ENCODE measurements at regions not wholly inside any gene's neighbourhood (a gene's known extent, or its start where the extent isn't known, plus 50 kb on each side); places are given as distances from the start of the nearest gene placed in this dataset.

GRCh38 chr4:181671672-181672071 lies 571.5 kb upstream of the TENM3 start:
- TF ChIP-seq SREBF2 (IDR thresholded peaks at IDR 0.05; ENCODE audit: low read length) (no peak), LARP7 (IDR thresholded peaks at IDR 0.05) (no peak), IKZF1 (conservative IDR thresholded peaks at IDR 0.05) (no peak), RELB (IDR thresholded peaks at IDR 0.05; ENCODE audit: low read depth) (no peak), MYB (IDR thresholded peaks at IDR 0.05; ENCODE audit: borderline replicate concordance, low read depth, low read length) (no peak), NR2C1 (IDR thresholded peaks at IDR 0.05) (no peak), WRNIP1 (IDR thresholded peaks at IDR 0.05; ENCODE audit: borderline replicate concordance, low read depth, low read length) (no peak), BRCA1 (IDR thresholded peaks at IDR 0.05; ENCODE audit: low read depth, low read length) (no peak), BCL11A (IDR thresholded peaks at IDR 0.05; ENCODE audit: low read depth, low read length) (no peak), ZNF274 (IDR thresholded peaks at IDR 0.05; ENCODE audit: insufficient read depth, insufficient read length) (no peak), RB1 (IDR thresholded peaks at IDR 0.05; ENCODE audit: borderline replicate concordance) (no peak), JUND (IDR thresholded peaks at IDR 0.05; ENCODE audit: low read depth, low read length) (no peak), HDAC2 (IDR thresholded peaks at IDR 0.05) (no peak), POLR2AphosphoS2 (IDR thresholded peaks at IDR 0.05; ENCODE audit: low read depth, low read length) (no peak), MTA3 (IDR thresholded peaks at IDR 0.05; ENCODE audit: borderline replicate concordance, low read length) (no peak)
- TF ChIP-seq, protein P1, sequence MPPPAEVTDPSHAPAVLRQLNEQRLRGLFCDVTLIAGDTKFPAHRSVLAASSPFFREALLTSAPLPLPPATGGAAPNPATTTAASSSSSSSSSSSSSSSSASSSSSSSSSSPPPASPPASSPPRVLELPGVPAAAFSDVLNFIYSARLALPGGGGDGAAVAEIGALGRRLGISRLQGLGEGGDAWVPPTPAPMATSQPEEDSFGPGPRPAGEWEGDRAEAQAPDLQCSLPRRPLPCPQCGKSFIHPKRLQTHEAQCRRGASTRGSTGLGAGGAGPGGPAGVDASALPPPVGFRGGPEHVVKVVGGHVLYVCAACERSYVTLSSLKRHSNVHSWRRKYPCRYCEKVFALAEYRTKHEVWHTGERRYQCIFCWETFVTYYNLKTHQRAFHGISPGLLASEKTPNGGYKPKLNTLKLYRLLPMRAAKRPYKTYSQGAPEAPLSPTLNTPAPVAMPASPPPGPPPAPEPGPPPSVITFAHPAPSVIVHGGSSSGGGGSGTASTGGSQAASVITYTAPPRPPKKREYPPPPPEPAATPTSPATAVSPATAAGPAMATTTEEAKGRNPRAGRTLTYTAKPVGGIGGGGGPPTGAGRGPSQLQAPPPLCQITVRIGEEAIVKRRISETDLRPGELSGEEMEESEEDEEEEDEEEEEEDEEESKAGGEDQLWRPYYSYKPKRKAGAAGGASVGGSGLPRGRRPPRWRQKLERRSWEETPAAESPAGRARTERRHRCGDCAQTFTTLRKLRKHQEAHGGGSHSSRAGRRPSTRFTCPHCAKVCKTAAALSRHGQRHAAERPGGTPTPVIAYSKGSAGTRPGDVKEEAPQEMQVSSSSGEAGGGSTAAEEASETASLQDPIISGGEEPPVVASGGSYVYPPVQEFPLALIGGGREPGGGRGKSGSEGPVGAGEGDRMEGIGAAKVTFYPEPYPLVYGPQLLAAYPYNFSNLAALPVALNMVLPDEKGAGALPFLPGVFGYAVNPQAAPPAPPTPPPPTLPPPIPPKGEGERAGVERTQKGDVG (CRISPR knock-in tag; IDR thresholded peaks at IDR 0.05) = no peak
- H3K4me3 ChIP-seq = no peak overlapping the region

More at GRCh38 chr4:181671672-181672071, 571.5 kb upstream of the TENM3 start:
- ChIA-PET CTCF (no interaction called here), POLR2A (no interaction called here), SMC1A (ENCODE audit: uncharacterized antibody, unreplicated experiment) (interaction anchor here (0.7 to 1.8 kb wide), 3 partner anchors 9 to 15 kb away, joined by 3 to 5 read pairs (median 4); no protein-coding TSS in a partner anchor), RAD21 (ENCODE audit: unreplicated experiment) (no interaction called here)
- Histone ChIP-seq H3K9ac (ENCODE audit: control insufficient read depth, insufficient read depth, low read length) (no peak overlapping the region), H3K4me1 (ENCODE audit: control insufficient read depth, insufficient read depth, low read length) (no peaks in the 10 kb centered on the region), H3K79me2 (ENCODE audit: control insufficient read depth, insufficient read depth, low read length) (no peaks in the 10 kb centered on the region), H3K4me2 (ENCODE audit: control insufficient read depth, insufficient read depth) (no peak overlapping the region), H3K36me3 (ENCODE audit: control insufficient read depth in 2 of 2, insufficient read depth in 2 of 2, low read length in 1 of 2) (no peaks in the 10 kb centered on the region), H3K9me3 (replicated peaks; ENCODE audit: control insufficient read depth, insufficient read depth, low read length) (no peaks in the 10 kb centered on the region), H4K20me1 (ENCODE audit: control insufficient read depth, insufficient read depth) (no peaks in the 10 kb centered on the region), H3K27me3 (replicated peaks in 1 of 2; ENCODE audit: control insufficient read depth in 2 of 2, insufficient read depth in 2 of 2, low read length in 1 of 2) (no peaks in the 10 kb centered on the region), H2AFZ (ENCODE audit: control insufficient read depth, low read depth, low read length) (no peak overlapping the region), H3K27ac (ENCODE audit: control insufficient read depth, insufficient read depth) (no peak overlapping the region)
- FAIRE-seq = no peak
- ATAC-seq = no peak
- DNase-seq (ENCODE audit: low read depth, low spot score) = no peak
- intact Hi-C loops (cut with micrococcal nuclease; ENCODE audit: unreplicated experiment) = no loop called here
- BruUV-seq (replicated peaks) = no TSS peak
- in situ Hi-C loops (cut with MboI) = no loop called here
- 54% methylated on average over 2 of the region's 2 CpGs for WGBS (ENCODE audit: insufficient coverage, insufficient replicate concordance, low lambda C conversion rate, missing lambda C conversion rate)

Measured in GM12878 (cell line).